ENCODE measurements at regions not wholly inside any gene's neighbourhood (a gene's known extent, or its start where the extent isn't known, plus 50 kb on each side); places are given as distances from the start of the nearest gene placed in this dataset.

DNA sequence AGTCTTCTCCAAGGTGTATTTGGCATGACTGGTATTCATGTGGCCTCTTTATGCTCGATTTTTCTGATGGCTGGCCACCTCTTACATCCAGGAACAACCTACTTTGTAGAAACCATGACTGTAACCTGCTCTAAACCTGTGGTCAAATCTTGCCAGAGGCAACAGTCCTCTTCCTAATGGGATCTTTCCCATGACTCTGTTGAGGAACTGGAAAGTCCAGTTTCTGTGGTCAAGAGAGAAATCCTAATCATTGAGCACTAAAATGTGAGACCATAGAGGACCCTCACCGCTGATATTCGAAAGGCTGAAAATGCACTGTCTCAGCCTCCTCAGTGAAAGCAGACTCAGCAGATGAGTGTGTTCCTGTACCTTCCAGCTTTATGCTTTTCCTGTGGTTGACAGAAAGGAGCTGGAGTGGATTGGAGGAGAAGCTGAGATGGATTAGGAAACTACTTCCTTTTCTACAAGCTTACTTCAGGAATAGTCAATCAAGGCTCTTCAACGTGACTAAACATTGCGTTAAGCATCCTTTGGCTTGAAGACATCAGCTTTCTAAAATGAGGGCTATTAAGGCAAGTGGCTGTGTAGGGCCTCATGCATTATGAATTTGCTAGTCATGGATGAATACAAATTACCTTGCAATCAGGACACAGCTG is 69.7 kb upstream of the DAPK1 start:
- DNase-seq: no peak

DNA sequence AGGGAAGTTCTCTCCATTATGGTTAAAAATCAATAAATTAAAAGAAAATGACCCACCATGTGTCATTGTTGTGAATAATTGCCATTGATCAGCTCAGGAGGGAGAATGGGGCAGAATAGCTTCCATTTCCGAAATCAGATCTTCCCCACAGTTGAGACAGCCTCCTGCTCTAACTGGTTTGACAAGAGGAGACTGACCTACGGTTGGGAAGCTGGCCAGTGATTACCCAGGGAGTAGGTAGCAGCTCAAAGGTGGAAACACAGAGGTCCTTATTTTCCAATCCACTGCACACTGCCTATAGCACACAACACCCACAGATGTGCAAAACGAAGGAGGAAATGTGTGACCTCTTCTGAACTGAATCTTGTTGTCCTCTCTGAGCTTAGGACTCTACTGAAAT is 69.0 kb upstream of the DAPK1 start:
- no peak for DNase-seq

DNA sequence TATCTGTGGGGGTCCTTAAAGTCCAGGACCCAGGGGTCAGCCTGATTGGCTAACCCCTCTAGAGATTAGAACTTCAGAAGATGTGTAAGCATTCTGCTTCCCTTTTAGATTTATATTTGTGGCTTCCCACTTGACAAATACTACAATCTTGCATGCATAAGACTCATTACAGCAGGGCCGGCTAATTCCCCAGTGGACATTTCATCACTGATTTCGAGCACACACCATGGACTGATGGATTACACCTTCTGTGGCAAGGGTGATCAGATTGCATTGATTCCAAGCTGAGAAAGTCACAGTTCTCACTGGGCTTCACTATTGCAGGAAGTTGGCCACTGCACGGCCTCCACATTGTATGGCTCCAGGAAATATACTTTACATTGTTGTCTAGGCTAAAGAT is 65.8 kb upstream of the DAPK1 start:
- DNase-seq: no peak

DNA sequence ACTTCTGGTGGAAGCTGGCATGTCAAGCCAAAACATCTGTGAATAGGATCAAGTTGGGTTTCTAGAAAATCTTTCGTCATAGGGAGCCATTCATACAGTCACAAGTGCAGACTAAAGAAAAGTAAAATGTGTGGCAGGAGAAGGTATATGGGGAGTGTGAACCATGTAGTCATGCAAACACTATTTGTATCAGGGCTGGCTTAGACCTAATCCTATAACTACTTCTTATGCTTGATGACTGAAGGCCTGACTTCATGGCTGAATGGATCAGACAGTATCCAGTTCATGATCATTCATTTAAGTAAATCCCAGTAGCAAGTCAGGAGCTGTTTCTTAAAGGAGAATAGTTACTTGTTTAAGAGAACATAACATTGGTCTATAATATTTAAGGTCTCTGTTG is 63.8 kb upstream of the DAPK1 start:
- no peak for DNase-seq

DNA sequence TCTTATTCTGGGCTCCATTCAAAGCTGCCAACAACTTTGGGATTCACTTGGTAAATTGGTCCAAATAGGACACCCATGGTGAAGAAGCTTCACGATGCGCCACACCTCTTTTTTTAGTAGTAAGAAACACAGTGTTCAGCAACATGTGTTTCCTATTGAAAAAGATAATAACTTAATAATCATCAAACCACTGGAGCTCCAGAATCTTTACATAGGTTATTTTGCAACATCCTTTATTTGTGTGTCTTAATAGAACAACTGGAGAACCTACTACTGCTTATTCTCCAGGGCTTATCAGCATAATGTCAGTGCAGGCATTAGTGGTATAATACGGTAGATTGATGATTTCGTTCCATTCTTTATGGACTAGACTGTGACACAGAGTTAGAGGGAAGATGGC is 63.3 kb upstream of the DAPK1 start:
- DNase-seq: no peak

DNA sequence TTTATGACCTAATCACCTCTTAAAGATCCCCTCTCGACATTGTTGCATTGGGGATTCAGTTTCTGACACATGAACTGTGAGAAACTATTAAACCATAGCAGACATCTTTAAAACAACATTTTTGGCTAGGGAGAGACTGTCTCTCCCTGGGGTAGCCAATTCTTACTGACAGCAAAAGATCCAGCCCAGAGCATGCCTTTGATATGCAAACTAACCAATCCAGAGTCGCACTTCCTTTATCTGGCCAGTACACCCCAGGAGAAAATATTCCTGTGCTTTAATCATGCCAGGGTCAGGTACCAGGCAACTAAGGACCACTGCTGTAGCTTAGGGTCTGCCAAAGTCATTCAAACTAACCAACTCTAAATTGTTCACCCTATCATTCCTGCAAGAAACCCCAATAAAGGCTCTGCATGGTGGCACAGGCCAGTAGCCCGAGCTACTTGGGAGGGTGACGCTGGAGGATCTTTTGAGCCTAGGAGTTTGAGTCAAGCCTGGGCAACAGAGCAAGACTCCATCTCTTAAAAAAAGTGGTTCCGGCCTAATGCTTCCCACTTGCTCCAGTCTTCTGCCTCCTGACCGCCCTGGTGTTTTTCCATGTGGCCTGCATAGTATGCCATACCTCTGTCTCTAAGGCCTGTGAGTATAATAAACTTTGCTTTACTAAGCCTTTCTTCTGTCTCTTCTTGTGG is 62.3 kb upstream of the DAPK1 start:
- DNase-seq: no peak

DNA sequence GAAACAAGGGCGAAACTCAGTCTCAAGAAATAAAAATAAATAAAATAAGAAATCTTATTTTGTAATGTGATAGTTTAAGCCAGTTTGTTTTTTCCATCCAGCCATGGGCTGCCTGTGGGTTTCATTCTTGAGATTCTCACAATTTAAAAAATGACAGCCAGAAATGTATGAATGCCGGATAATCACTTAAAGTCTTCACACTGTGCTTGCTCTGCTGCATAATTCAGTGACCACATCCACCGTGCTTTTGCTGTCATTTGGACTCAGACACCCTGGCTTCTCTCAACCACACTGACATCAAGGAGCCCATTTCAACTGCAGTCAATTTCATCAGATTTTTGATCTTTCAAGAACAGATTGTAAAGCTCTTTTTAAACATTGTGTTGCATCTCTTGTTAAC is 61.0 kb upstream of the DAPK1 start:
- no peak for DNase-seq

DNA sequence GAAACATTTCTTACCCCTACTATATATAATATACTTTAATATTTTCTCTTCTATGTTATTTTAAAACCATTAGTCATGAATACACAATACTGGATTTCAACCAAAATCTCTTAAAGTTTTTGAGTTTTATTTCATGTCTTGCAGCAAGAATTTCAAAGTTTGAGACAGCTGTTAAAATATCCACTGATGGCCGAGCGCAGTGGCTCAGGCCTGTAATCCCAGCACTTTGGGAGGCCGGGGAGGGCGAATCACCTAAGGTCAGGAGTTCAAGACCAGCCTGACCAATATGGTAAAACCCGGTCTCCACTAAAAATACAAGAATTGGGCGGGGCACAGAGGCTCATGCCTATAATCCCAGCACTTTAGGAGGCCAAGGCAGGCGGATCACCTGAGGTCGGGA is 59.7 kb upstream of the DAPK1 start:
- DNase-seq: no peak

DNA sequence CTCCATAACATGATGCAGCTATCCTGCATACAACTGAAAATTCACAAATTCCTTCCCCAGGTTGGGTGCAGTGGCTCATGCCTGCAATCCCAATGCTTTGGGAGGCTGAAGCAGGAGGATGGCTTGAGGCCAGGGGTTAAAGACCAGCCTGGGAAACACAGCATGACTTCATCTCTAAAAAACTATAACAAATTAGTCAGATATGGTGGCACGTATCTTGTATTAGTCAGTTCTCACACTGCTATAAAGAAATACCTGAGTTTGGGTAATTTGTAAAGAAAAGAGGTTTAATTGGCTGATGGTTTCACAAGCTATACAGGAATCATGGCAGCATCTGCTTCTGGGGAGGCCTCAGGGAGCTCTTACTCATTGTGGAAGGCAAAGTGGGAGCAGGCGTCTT is 56.4 kb upstream of the DAPK1 start:
- DNase-seq: no peak

DNA sequence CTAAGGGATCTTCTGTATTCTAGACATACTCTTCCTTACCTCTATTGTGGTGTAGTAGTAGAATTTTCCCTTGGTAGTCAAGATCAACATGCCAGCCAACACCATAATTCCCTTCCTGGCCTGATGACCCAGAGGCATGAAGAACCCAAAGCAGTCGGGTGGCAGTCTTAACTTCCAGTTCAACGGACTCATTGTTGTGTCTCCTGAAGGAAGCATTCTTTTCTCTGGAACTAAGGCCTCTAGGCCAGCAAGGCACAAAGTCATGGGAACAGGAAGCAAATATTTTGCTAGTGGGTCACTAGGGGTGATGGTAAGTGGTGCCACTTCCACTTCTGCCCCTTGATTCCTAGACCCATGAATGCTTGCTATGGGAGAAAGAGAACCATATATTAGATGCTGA is 55.2 kb upstream of the DAPK1 start:
- no peak for DNase-seq

DNA sequence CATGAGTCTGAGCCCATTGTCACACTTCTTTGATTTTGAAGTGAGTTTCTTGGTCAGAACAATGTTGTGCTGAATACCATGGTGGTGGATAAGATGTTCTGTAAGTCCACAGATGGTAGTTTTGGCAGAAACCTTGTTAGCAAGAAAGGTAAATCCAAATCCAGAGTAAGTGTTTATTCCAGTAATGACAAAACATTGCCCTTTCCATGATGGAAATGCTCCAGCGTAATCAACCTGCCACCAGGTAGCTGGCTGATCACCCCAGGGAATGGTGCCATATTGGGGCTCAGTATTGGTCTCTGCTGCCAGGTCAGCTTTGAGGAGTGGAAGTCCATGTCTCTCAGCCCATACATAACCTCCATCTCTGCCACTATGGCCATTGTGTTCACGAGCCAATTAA is 54.7 kb upstream of the DAPK1 start:
- DNase-seq: no peak

DNA sequence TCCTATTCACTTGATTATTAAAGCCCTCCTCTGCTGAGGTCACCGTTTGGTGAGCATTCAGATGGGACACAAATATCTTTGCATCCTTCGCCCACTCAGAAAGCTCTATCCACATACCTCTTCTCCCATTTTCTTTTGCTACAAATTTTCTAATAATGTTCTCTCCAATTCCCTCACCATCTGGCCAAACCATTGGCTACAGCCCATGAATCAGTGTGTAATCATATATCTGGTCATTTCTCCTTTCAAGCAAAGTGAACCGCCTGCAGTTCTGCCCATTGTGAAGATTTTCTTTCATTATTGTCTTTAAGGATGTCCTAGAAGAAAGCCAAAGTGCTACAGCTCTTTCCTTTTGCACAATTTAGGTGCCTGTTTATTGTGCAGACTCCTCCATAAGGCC is 54.2 kb upstream of the DAPK1 start:
- DNase-seq: no peak

DNA sequence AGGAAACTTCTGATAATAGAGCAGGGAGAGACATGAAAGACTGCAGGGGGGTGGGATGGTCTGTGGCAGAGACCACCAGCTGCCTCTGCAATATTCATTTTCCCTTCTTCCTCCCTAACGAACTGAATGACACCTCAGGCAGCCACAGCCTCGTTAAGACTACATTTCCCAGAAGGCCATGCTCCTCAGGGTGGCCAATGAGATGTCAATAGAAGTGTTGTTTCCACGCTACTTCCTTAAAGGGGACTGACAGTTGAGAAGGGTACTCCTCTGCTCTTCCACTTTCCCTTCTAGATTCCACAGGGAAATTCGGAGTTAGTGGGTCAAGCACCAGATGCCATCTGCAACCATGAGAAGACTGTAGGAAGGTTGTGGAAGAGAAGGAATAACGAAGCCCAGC is 52.0 kb upstream of the DAPK1 start:
- DNase-seq: peak; percentile 6

DNA sequence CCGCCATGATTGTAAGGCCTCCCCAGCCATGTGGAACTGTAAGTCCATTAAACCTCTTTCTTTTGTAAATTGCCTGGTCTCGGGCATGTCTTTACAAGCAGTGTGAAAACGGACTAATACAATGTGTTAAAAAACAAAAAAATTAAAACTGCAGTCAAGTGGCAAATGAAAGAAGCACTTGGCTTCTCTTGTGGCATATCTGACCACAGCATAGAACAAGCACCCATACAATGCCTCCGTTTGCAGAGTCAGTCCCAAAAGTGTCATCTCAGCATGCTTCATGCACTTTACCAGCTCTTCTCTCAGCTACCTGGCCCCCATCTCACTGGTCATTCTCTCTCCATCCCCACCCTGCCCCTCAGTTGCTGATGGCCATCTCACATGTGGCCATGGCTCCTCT is 51.1 kb upstream of the DAPK1 start:
- DNase-seq: no peak

DNA sequence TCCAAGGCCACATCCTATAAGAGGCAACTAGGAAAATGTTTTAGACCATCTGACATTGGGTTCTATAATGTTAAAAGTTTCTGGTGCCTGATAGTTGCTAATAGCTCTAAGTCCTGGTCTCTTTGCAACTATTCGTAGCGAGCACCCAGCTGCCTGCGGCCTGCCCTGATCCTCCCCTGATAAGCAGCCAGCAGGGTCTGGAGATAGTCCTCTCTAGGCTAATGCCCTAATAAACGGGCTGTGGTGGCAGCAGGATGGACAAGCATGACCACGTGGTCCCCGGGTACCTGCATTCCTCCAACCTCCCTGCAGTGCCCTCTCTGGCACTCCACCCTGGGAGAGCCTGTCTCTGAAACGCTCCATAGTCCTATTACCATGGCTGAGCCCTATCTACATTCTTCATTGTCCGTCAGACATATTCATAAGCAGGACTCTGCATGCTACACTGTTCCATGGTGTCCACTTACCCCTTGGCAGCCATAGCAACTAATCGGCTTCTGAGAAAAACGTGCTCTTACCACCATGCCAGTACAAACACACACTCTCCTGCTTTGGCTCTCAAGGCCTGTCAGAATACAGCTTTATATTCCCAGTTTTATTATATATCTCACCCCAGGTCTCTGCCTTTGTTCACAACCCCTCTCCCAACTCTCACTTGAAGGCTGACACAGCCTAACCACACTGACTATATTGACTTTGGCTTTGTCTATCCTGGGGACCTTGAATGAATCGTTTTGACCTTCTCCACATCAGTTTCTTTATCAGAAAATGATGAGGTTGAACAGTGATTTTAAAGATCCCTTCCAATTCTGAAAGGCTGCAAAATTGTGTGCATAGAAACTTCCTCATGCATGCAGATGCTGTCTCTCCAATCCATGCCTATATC is 49.9 kb upstream of the DAPK1 start:
- no peak for DNase-seq
